Activated CD8-positive, alpha-beta memory T cell treated with anti-CD3 and anti-CD28 coated beads for 4 hours (primary cell): ENCODE measurements at regions not wholly inside any gene's neighbourhood (a gene's known extent, or its start where the extent isn't known, plus 50 kb on each side); places are given as distances from the start of the nearest gene placed in this dataset.

Experiments used
- DNase-seq, 2 donors: peaks; one replicate each; pipeline ENCODE4 v3.0.0-alpha.2; 2020; ENCODE audit warnings: low read depth in 2 of 2

GRCh38 chr9:110143485-110143884 lies 64.5 kb downstream of the C9orf152 start:
- no peak for DNase-seq

- DNase-seq = peak in 1 of 2 donors; percentile 8
Measured at GRCh38 chr9:110143950-110144545, 63.9 kb downstream of the C9orf152 start.

- DNase-seq = no peak
Measured at GRCh38 chr9:110146373-110146772, 61.6 kb downstream of the C9orf152 start.

GRCh38 chr9:110148384-110148783 lies 59.6 kb downstream of the C9orf152 start:
- no peak for DNase-seq

GRCh38 chr9:110148891-110149290 lies 59.1 kb downstream of the C9orf152 start:
- no peak for DNase-seq
